NCI-H1417 treated with DMSO at 0.1 percent for 48 hours (cell line): ENCODE measurements at regions not wholly inside any gene's neighbourhood (a gene's known extent, or its start where the extent isn't known, plus 50 kb on each side); places are given as distances from the start of the nearest gene placed in this dataset.
"Not testable (repeated sequence)": the region's sequence is repeated elsewhere in the genome, so short reads cannot be mapped to it uniquely, and the experiment has no call there.

ENCODE experiments used
- DNase-seq: peaks from one replicate; lab custom pipeline; 2025; lab: John Stamatoyannopoulos, UW

DNA sequence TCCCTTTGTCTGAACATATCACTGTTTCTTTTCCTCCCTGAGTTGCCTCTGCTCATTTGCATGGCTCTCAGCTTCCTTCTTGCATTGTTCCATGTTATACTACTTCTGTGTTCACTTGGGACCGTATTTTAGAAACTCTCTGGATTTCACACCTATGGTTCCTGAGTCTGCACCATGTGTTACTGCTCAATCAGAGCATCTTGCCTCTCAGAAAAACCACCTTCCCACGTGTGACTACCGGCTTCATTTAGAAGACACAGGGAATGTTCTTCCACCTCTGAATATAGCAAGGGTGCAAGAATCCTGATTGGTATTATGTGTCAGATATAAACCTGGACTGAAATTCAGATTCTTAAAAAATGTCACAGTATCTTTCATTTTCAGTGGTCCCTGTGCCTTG is 731.2 kb downstream of the TDRD15 start:
- no peak for DNase-seq

DNA sequence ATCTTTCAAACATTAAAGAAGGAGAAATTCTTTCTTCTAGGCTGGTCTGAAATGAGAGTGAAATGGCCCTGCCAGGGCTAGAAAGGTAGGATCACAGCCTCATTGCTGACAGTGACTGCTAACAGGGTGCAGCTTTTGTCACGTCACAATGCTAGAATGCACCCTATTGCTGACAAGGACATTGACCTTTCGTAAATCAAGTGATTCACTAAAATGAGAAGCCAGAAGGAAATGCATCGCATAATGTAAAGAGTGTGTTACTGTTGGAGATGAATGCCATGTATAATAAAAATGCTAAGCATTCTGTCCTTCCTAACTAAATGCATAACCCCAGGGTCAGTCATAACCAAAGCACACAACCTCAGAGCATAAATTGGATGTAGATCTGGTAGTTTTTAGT is 732.9 kb downstream of the TDRD15 start:
- DNase-seq = no peak

DNA sequence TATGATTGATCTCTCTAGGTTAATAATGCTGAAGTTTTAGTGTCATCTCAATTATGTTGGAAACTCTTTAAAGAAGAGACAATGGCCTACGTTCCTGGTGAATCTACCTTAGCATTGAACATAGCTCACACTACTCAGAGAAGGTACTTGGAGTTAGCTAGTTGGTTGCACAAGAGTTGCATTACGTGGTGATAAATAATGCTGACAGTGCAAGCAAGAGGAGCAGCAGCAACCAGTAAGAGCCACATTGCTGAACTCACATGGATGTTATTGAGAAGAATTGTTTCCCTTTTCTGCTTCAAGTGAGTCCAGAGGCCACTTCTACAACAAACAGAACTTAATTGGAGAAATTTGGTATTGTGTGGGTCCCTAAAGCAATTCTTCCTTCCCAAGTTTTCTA is 737.1 kb downstream of the TDRD15 start:
- DNase-seq = no peak

GRCh38 chr2:21866316-21866715 is 742.5 kb downstream of the TDRD15 start:
- DNase-seq = no peak

DNA sequence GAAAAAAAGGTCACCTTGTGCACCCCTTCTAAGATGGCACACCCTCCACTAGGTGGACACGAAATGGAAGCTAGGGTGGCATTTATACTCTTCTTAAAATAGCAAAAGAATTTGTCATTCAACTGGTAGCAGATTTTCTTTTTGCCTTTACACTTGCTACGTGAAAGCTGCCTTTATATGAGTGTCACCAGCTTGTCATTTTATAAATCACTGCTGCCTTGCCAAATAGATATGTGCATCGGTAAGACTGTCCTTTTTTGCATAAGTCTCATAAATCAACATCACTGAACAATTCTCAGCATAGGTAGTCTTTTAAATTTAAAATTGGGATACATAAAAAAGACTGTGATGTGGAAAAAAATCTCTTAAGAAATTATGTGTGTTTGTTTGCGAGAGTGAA is 764.1 kb downstream of the TDRD15 start:
- no peak for DNase-seq

DNA sequence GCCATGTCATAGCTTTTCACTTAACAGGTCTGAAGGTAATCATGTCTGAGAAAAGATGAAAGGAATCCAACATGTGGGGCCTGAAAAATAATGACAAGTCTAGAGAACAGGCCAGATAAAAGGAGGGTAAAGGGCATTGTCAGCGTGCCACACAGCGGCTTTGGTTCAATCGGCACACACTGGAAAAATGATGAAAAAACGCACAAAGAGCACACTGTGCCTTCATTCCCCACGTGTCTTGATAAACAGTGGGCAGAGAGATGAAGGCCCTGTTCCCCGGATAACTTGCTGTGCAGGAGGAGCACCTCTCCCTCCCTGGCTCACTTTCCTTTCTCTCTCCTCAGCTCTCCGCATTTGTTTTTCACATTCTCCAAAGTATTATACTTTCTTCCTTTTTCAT is 766.3 kb downstream of the TDRD15 start:
- DNase-seq = no peak

- DNase-seq = no peak
Measured at GRCh38 chr2:21890716-21891115, 766.9 kb downstream of the TDRD15 start.

DNA sequence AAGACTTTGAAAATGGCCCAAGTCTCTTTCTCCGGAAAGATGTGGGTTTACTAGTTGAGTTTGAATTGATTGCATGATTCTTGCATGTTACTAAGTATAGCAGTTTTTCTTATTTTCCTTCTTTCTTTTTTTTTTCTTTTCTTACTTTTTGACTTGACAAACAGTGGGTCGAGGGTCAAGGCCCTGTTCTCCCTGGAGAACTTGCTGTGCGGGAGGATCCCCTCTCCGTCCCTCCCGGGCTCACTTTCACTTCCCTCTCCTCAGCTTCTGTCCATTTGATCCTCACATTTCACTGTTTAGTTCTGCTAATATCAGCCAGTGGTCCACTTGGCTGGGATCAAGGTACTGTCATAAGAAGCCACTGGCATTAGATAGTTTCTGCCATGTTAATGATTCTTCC is 767.4 kb downstream of the TDRD15 start:
- DNase-seq = no peak

- DNase-seq = no peak
Measured at GRCh38 chr2:21892140-21892539, 768.4 kb downstream of the TDRD15 start.

- DNase-seq = no peak
Measured at GRCh38 chr2:21895200-21895599, 771.4 kb downstream of the TDRD15 start.

DNA sequence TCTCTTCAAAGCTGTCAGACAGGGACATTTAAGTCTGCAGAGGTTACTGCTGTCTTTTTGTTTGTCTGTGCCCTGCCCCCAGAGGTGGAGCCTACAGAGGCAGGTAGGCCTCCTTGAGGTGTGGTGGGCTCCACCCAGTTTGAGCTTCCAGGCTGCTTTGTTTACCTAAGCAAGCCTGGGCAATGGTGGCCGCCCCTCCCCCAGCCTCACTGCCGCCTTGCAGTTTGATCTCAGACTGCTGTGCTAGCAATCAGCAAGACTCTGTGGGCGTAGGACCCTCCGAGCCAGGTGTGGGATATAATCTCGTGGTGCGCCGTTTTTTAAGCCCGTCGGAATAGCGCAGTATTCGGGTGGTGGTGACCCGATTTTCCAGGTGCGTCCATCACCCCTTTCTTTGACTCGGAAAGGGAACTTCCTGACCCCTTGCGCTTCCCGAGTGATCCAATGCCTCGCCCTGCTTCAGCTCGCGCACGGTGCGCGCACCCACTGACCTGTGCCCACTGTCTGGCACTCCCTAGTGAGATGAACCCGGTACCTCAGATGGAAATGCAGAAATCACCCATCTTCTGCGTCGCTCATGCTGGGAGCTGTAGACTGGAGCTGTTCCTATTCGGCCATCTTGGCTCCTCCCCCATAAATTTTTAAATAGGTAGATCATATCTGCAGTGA is 785.1 kb downstream of the TDRD15 start:
- DNase-seq = not testable (repeated sequence)

DNA sequence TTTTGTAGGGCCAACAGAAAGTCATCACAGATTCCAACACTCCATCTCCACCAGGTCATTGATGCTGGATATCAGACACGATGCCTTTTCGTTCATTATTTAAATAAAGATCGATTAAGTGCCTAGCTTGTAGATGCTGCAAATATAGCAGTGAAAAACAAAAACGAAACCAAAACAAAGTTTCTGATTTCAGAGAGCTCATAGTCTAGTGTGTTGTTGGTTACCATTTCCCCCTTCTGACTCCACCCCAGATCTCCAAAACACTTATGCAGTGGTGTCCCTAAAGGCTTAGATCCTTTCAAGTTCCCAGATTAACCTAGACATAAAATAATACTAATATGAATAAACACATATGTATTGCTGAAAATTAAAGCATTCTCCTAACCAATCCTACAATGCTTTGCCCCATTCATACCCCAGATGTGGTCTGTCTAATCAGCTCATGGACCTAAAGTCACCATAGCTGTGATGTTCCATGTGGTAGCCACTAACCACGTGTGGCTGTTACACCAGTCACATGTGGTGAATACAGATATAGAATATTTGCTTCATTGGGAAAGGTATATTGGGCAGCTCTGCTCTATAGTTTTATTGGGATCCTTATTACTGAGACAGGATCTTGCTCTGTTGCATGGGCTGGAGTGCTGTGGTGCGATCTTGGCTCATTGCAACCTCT is 787.2 kb downstream of the TDRD15 start:
- no peak for DNase-seq

DNA sequence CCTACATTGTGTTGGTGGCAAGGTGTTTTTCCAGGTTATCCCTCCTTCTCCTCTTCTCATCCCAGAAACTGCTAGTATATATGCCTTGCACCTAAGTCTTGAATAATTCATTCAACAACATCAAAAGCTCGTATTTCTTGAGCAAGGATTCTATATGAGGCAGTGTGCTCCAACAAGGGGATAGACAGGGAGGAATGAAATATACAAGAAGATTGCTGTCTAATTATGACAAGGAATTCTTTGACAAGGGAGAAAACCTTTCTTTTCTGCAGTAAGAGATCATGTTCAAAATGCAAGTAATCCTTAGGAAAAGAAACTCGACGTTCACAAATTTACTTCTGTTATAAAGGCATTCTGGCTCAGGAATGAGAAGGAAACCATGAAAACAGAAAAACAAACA is 788.6 kb downstream of the TDRD15 start:
- DNase-seq = no peak

DNA sequence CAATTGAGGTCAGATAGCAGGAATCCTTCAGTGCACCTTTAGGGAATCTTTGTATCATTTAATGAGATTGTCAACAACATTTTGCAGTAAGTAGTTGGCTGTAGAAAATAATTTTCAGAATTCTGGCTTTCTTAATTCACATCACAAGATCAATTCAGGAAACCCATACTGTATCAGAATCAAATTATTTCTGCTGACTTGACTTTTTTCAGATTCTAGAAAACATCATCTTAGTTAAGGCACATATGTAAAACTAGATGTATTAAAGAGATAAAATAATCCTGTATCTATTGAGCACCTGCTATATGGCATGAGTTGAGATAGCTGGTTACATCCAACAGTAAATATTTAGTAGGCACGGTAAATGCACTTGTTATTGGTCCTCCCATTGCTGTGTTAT is 791.4 kb downstream of the TDRD15 start:
- no peak for DNase-seq

GRCh38 chr2:21916934-21917522 is 793.3 kb downstream of the TDRD15 start:
- no peak for DNase-seq

DNA sequence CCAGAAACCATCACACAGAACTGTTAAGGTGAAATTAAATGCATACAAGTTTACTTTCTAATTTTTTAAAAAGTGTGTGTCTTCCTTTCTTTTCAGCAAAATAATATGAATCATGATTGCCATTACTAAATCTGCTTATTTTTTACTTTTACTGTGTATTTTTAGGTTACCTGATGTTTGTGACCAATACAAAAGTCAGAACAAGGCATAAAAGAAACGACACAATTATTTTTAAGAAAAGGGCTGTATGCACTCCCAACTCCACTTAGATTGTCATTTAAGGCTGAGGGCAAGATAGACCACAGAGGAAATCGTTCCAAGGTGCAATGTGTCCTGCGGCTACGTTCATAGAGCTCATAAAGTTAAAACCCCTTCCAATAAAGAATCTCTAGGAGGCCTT is 797.0 kb downstream of the TDRD15 start:
- no peak for DNase-seq

DNA sequence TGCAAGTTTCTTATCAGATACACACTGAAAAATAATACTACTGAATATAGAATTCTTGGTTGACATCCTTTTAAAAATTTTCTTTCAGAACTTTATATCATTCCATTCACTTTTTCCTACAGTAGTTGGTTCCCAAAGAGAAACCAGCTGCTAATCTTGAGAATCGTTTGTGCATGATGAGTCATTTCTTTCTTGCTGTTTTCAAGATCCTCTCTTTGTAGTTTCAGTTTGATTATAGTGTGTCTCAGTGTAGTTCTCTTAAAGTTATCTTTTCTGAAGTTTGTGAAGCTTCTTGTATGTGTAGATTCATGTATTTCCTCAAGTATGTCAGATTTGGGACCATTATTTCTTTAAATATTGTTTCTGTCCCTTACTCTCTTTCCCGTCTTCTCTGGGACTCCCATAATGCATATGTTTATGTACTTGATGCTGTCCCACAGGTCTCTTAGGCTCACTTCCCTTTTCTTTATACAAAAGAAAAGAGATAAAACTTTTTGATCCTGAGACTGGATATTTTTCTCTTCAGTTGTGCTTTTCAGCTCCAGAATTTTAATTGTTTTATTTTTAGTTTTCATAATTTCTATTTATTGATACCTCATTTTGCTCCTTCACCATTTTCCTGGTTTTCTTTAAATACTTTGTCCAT is 801.0 kb downstream of the TDRD15 start:
- no peak for DNase-seq

- DNase-seq = no peak
Measured at GRCh38 chr2:21928292-21928691, 804.5 kb downstream of the TDRD15 start.

- no peak for DNase-seq
Measured at GRCh38 chr2:21930226-21930625, 806.5 kb downstream of the TDRD15 start.

GRCh38 chr2:21939967-21940366 is 816.2 kb downstream of the TDRD15 start:
- no peak for DNase-seq

GRCh38 chr2:21944536-21944935 is 820.8 kb downstream of the TDRD15 start:
- DNase-seq = no peak

DNA sequence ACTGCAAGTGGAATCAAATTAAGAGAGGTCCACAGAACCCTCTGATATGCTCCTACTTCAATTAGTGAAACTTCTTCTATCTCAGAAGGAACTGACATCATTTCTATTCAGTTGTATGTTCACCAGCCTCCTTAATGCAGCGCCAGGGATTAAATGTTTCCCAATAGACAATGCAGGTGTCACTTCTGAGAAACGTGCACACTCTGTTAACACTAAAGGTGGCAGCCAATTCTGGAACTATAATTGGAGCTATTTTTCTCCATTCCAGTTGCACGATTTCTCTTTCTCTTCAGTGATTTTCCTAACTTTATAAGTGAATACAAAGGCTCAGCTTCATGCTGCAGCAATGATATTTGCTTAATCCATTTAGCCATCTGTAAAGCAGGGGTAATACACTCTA is 821.9 kb downstream of the TDRD15 start:
- no peak for DNase-seq

- no peak for DNase-seq
Measured at GRCh38 chr2:21947046-21947445, 823.3 kb downstream of the TDRD15 start.
